WTC11 (cell line): ENCODE measurements at regions not wholly inside any gene's neighbourhood (a gene's known extent, or its start where the extent isn't known, plus 50 kb on each side); places are given as distances from the start of the nearest gene placed in this dataset.

Source experiments
- ATAC-seq: fragments of 200-7000 bp; cut with Tn5 transposase; 2 replicates; pipeline ENCODE4 v1.10.0; 2021; ENCODE audit warnings: mild to moderate bottlenecking, moderate library complexity
- CTCF ChIA-PET: fragments of 300-600 bp; sonication (Branson Sonifier 250); formaldehyde crosslinking; loops from one replicate; lab custom pipeline; 2021; ENCODE audit warnings: antibody characterized with exemption; lab: Charles Lee
- POLR2A ChIA-PET: fragments of 350-600 bp; sonication (Branson Sonifier 250); formaldehyde crosslinking; loops from one replicate; lab custom pipeline; 2021; ENCODE audit warnings: antibody characterized with exemption; lab: Charles Lee
- DNase-seq: peaks from one replicate; pipeline ENCODE4 v3.0.0; 2021; ENCODE audit warnings: low spot score
- H3K27ac Mint-ChIP-seq: 2 replicates; pipeline ENCODE4 v1.8.0; 2021; ENCODE audit warnings: mixed read lengths
- H3K27me3 Mint-ChIP-seq: 2 replicates; pipeline ENCODE4 v1.8.0; 2021; ENCODE audit warnings: low read depth, mild to moderate bottlenecking, moderate library complexity, mixed read lengths
- H3K36me3 Mint-ChIP-seq: 2 replicates; pipeline ENCODE4 v1.8.0; 2021; ENCODE audit warnings: mixed read lengths
- H3K4me1 Mint-ChIP-seq: 2 replicates; pipeline ENCODE4 v1.8.0; 2022; ENCODE audit warnings: mixed read lengths
- H3K4me3 Mint-ChIP-seq: 2 replicates; pipeline ENCODE4 v1.8.0; 2021; ENCODE audit warnings: mild to moderate bottlenecking, moderate library complexity, mixed read lengths
- H3K9me3 Mint-ChIP-seq: 2 replicates; pipeline ENCODE4 v1.8.0; 2021; ENCODE audit warnings: mixed read lengths
- ELF4 ChIP-seq: sonication (generic); formaldehyde crosslinking; IDR thresholded peaks from 2 replicates; pipeline ENCODE4 v1.8.1; 2022; ENCODE audit warnings: low read depth, mild to moderate bottlenecking, moderate library complexity, missing genetic modification reagents
- EMX1 ChIP-seq: fragments of 250-450 bp; sonication (Bioruptor Pico); IDR thresholded peaks from 2 replicates; pipeline ENCODE4 v1.8.0; 2021; ENCODE audit warnings: mild to moderate bottlenecking
- GABPB1 ChIP-seq: sonication (generic); formaldehyde crosslinking; IDR thresholded peaks from 2 replicates; pipeline ENCODE4 v1.8.1; 2023; ENCODE audit warnings: mild to moderate bottlenecking, missing genetic modification reagents
- GTF2I ChIP-seq: fragments of 250-450 bp; sonication (Bioruptor Pico); conservative IDR thresholded peaks from 2 replicates; pipeline ENCODE4 v1.4.0; 2021; ENCODE audit warnings: mild to moderate bottlenecking
- JAZF1 ChIP-seq: fragments of 250-450 bp; sonication (Bioruptor Pico); IDR thresholded peaks from 2 replicates; pipeline ENCODE4 v1.9.0; 2021; ENCODE audit warnings: moderate library complexity, mild to moderate bottlenecking, inconsistent platforms
- NR3C1 ChIP-seq: sonication (generic); formaldehyde crosslinking; conservative IDR thresholded peaks from 2 replicates; pipeline ENCODE4 v1.8.1; 2023; ENCODE audit warnings: low read depth, mild to moderate bottlenecking, missing genetic modification reagents
- PRRX2 ChIP-seq: fragments of 250-450 bp; sonication (Bioruptor Pico); IDR thresholded peaks from 2 replicates; pipeline ENCODE4 v1.8.0; 2021; ENCODE audit warnings: mild to moderate bottlenecking
- RELA ChIP-seq: sonication (generic); formaldehyde crosslinking; IDR thresholded peaks from 2 replicates; pipeline ENCODE4 v1.8.1; 2022; ENCODE audit warnings: missing genetic modification reagents, mild to moderate bottlenecking, borderline replicate concordance
- SMAD4 ChIP-seq: sonication (generic); formaldehyde crosslinking; IDR thresholded peaks from 2 replicates; pipeline ENCODE4 v1.8.0; 2022; ENCODE audit warnings: mild to moderate bottlenecking, missing genetic modification reagents
- SOX15 ChIP-seq: fragments of 250-450 bp; sonication (Bioruptor Pico); IDR thresholded peaks from 2 replicates; pipeline ENCODE4 v1.9.0; 2021; ENCODE audit warnings: mild to moderate bottlenecking
- TEAD4 ChIP-seq: sonication (generic); formaldehyde crosslinking; IDR thresholded peaks from 2 replicates; pipeline ENCODE4 v1.8.0; 2022; ENCODE audit warnings: mild to moderate bottlenecking, missing genetic modification reagents
- TP53 ChIP-seq: sonication (generic); formaldehyde crosslinking; IDR thresholded peaks from 2 replicates; pipeline ENCODE4 v1.8.1; 2023; ENCODE audit warnings: mild to moderate bottlenecking, missing genetic modification reagents
- ZNF263 ChIP-seq: sonication (generic); formaldehyde crosslinking; IDR thresholded peaks from 2 replicates; pipeline ENCODE4 v1.8.1; 2022; ENCODE audit warnings: low read depth, mild to moderate bottlenecking, moderate library complexity, missing genetic modification reagents
- TF ChIP-seq, protein P1 (sequence below): sonication (generic); formaldehyde crosslinking; IDR thresholded peaks from 2 replicates; pipeline ENCODE4 v1.8.0; 2023; ENCODE audit warnings: missing genetic modification reagents
- TF ChIP-seq, protein P2 (sequence below): fragments of 200-600 bp; IDR thresholded peaks from 2 replicates; pipeline ENCODE4 v1.8.0; 2022; ENCODE audit warnings: antibody characterized with exemption
- TF ChIP-seq, protein P3 (sequence below): sonication (generic); formaldehyde crosslinking; IDR thresholded peaks from 2 replicates; pipeline ENCODE4 v1.8.0; 2022; ENCODE audit warnings: mild to moderate bottlenecking, missing genetic modification reagents
- TF ChIP-seq, protein P4 (sequence below): fragments of 250-450 bp; sonication (Bioruptor Pico); IDR thresholded peaks from 2 replicates; pipeline ENCODE4 v1.8.0; 2021; ENCODE audit warnings: mild to moderate bottlenecking
- TF ChIP-seq, protein P5 (sequence below): fragments of 250-450 bp; sonication (Bioruptor Pico); IDR thresholded peaks from 2 replicates; pipeline ENCODE4 v2.1.2; 2022; ENCODE audit warnings: mild to moderate bottlenecking, moderate library complexity
- TF ChIP-seq, protein P6 (sequence below): sonication (generic); formaldehyde crosslinking; IDR thresholded peaks from 2 replicates; pipeline ENCODE4 v1.8.1; 2022; ENCODE audit warnings: low read depth, missing genetic modification reagents, borderline replicate concordance
- TF ChIP-seq, protein P7 (sequence below): sonication (generic); formaldehyde crosslinking; IDR thresholded peaks from 2 replicates; pipeline ENCODE4 v1.8.1; 2022; ENCODE audit warnings: mild to moderate bottlenecking, moderate library complexity, missing genetic modification reagents
- TF ChIP-seq, protein P8 (sequence below): sonication (generic); formaldehyde crosslinking; IDR thresholded peaks from 2 replicates; pipeline ENCODE4 v1.8.1; 2023; ENCODE audit warnings: mild to moderate bottlenecking, missing genetic modification reagents, borderline replicate concordance
- TF ChIP-seq, protein P9 (sequence below): sonication (generic); formaldehyde crosslinking; IDR thresholded peaks from 2 replicates; pipeline ENCODE4 v1.8.0; 2022; ENCODE audit warnings: mild to moderate bottlenecking, missing genetic modification reagents

DNA sequence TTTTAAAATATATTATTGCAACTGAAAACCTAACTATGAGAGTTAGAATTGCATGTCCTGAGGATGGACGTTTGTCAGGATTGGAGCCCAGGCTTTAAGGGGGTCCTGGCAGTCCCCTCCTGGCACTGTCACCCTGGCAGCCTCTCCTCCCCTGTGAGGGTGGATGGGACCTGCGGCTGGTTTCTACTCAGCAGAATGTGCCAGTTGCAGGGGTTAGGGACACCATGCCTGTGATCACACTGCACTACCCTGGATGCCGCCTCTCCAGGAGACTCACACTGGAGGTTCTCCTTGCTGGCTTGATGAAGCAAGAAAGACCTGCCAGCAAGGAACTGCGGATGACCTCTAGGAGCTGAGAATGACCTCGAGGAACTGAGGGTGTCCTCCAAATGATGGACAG lies 356.7 kb upstream of the MYT1L start:
- POLR2A ChIA-PET: no interaction called here
- H3K36me3 Mint-ChIP-seq: no peaks in the 10 kb centered on the region
- TF ChIP-seq GTF2I: no peak
- TF ChIP-seq, protein P1, sequence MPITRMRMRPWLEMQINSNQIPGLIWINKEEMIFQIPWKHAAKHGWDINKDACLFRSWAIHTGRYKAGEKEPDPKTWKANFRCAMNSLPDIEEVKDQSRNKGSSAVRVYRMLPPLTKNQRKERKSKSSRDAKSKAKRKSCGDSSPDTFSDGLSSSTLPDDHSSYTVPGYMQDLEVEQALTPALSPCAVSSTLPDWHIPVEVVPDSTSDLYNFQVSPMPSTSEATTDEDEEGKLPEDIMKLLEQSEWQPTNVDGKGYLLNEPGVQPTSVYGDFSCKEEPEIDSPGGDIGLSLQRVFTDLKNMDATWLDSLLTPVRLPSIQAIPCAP: no peak
- no peak for TF ChIP-seq ZNF263 (CRISPR knock-in tag)
- TF ChIP-seq SMAD4 (CRISPR knock-in tag): no peak
- no peak for TF ChIP-seq ELF4 (CRISPR knock-in tag)
- TF ChIP-seq EMX1: no peak
- no peak for TF ChIP-seq TEAD4 (CRISPR knock-in tag)
- TF ChIP-seq PRRX2 (CRISPR knock-in tag): no peak
- TF ChIP-seq NR3C1 (CRISPR knock-in tag): no peak
- TF ChIP-seq, protein P2, sequence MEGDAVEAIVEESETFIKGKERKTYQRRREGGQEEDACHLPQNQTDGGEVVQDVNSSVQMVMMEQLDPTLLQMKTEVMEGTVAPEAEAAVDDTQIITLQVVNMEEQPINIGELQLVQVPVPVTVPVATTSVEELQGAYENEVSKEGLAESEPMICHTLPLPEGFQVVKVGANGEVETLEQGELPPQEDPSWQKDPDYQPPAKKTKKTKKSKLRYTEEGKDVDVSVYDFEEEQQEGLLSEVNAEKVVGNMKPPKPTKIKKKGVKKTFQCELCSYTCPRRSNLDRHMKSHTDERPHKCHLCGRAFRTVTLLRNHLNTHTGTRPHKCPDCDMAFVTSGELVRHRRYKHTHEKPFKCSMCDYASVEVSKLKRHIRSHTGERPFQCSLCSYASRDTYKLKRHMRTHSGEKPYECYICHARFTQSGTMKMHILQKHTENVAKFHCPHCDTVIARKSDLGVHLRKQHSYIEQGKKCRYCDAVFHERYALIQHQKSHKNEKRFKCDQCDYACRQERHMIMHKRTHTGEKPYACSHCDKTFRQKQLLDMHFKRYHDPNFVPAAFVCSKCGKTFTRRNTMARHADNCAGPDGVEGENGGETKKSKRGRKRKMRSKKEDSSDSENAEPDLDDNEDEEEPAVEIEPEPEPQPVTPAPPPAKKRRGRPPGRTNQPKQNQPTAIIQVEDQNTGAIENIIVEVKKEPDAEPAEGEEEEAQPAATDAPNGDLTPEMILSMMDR: no peak
- no peak for TF ChIP-seq SOX15 (CRISPR knock-in tag)
- no peak for TF ChIP-seq GABPB1 (CRISPR knock-in tag)
- TF ChIP-seq RELA (CRISPR knock-in tag): no peak
- TF ChIP-seq, protein P3, sequence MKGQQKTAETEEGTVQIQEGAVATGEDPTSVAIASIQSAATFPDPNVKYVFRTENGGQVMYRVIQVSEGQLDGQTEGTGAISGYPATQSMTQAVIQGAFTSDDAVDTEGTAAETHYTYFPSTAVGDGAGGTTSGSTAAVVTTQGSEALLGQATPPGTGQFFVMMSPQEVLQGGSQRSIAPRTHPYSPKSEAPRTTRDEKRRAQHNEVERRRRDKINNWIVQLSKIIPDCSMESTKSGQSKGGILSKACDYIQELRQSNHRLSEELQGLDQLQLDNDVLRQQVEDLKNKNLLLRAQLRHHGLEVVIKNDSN (CRISPR knock-in tag): no peak
- TF ChIP-seq, protein P4, sequence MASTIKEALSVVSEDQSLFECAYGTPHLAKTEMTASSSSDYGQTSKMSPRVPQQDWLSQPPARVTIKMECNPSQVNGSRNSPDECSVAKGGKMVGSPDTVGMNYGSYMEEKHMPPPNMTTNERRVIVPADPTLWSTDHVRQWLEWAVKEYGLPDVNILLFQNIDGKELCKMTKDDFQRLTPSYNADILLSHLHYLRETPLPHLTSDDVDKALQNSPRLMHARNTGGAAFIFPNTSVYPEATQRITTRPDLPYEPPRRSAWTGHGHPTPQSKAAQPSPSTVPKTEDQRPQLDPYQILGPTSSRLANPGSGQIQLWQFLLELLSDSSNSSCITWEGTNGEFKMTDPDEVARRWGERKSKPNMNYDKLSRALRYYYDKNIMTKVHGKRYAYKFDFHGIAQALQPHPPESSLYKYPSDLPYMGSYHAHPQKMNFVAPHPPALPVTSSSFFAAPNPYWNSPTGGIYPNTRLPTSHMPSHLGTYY (CRISPR knock-in tag): no peak
- TF ChIP-seq, protein P5, sequence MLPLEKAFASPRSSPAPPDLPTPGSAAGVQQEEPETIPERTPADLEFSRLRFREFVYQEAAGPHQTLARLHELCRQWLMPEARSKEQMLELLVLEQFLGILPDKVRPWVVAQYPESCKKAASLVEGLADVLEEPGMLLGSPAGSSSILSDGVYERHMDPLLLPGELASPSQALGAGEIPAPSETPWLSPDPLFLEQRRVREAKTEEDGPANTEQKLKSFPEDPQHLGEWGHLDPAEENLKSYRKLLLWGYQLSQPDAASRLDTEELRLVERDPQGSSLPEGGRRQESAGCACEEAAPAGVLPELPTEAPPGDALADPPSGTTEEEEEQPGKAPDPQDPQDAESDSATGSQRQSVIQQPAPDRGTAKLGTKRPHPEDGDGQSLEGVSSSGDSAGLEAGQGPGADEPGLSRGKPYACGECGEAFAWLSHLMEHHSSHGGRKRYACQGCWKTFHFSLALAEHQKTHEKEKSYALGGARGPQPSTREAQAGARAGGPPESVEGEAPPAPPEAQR (CRISPR knock-in tag): no peak
- TF ChIP-seq TP53 (CRISPR knock-in tag): no peak
- TF ChIP-seq, all 79 proteins: peak for 0
- Mint-ChIP-seq H3K27ac (no peak overlapping the region), H3K4me3 (no peak overlapping the region), H3K4me1 (peaks cover 3% of the 10 kb centered on the region; the same call in 1 of the 2 replicates), H3K27me3 (peaks cover 2% of the 10 kb centered on the region), H3K9me3 (no peaks in the 10 kb centered on the region; the same call in 1 of the 2 replicates)
- ATAC-seq: no peak
- CTCF ChIA-PET: interaction anchor here (0.5 to 2.4 kb wide), 2 partner anchors 11 to 663 kb away, joined by 4 to 8 read pairs; no protein-coding TSS in a partner anchor
- no peak for DNase-seq

DNA sequence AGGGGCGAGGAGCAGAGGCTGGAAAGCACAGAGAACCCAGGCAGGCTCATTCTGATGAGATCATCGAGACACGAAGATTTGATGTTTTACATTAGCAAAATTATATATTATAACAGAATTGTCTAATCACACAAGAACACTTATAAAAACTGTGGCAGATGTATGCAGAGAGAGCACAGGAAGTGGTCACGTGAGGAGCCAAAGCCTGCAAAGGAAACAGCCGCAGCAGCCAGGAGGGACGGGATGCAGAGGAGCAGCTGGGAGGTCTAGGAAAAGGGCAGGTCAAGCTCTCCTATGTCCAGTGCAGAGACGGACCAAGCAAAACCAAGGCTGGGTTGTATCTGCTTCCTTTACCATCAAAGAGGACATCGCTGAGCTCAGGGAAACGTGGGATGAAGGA lies 355.1 kb upstream of the MYT1L start:
- H3K4me1 Mint-ChIP-seq: peaks cover 16% of the 10 kb centered on the region
- DNase-seq (no peak), ATAC-seq (no peak)
- H3K9me3 Mint-ChIP-seq: no peaks in the 10 kb centered on the region; the same call in 1 of the 2 replicates
- peaks cover 5% of the 10 kb centered on the region; the same call in 1 of the 2 replicates for H3K27me3 Mint-ChIP-seq
- no peaks in the 10 kb centered on the region for H3K36me3 Mint-ChIP-seq
- ChIA-PET POLR2A (no interaction called here), CTCF (interaction anchor here (2.4 kb wide), 1 partner anchor 12 kb away, joined by 8 read pairs; no protein-coding TSS in a partner anchor)
- no peak overlapping the region for H3K27ac Mint-ChIP-seq
- H3K4me3 Mint-ChIP-seq: no peak overlapping the region
- TF ChIP-seq, protein P4 (CRISPR knock-in tag): no peak
- TF ChIP-seq, protein P6, sequence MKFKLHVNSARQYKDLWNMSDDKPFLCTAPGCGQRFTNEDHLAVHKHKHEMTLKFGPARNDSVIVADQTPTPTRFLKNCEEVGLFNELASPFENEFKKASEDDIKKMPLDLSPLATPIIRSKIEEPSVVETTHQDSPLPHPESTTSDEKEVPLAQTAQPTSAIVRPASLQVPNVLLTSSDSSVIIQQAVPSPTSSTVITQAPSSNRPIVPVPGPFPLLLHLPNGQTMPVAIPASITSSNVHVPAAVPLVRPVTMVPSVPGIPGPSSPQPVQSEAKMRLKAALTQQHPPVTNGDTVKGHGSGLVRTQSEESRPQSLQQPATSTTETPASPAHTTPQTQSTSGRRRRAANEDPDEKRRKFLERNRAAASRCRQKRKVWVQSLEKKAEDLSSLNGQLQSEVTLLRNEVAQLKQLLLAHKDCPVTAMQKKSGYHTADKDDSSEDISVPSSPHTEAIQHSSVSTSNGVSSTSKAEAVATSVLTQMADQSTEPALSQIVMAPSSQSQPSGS (CRISPR knock-in tag): no peak
- TF ChIP-seq, protein P7, sequence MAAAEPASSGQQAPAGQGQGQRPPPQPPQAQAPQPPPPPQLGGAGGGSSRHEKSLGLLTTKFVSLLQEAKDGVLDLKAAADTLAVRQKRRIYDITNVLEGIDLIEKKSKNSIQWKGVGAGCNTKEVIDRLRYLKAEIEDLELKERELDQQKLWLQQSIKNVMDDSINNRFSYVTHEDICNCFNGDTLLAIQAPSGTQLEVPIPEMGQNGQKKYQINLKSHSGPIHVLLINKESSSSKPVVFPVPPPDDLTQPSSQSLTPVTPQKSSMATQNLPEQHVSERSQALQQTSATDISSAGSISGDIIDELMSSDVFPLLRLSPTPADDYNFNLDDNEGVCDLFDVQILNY (CRISPR knock-in tag): no peak
- TF ChIP-seq, protein P8, sequence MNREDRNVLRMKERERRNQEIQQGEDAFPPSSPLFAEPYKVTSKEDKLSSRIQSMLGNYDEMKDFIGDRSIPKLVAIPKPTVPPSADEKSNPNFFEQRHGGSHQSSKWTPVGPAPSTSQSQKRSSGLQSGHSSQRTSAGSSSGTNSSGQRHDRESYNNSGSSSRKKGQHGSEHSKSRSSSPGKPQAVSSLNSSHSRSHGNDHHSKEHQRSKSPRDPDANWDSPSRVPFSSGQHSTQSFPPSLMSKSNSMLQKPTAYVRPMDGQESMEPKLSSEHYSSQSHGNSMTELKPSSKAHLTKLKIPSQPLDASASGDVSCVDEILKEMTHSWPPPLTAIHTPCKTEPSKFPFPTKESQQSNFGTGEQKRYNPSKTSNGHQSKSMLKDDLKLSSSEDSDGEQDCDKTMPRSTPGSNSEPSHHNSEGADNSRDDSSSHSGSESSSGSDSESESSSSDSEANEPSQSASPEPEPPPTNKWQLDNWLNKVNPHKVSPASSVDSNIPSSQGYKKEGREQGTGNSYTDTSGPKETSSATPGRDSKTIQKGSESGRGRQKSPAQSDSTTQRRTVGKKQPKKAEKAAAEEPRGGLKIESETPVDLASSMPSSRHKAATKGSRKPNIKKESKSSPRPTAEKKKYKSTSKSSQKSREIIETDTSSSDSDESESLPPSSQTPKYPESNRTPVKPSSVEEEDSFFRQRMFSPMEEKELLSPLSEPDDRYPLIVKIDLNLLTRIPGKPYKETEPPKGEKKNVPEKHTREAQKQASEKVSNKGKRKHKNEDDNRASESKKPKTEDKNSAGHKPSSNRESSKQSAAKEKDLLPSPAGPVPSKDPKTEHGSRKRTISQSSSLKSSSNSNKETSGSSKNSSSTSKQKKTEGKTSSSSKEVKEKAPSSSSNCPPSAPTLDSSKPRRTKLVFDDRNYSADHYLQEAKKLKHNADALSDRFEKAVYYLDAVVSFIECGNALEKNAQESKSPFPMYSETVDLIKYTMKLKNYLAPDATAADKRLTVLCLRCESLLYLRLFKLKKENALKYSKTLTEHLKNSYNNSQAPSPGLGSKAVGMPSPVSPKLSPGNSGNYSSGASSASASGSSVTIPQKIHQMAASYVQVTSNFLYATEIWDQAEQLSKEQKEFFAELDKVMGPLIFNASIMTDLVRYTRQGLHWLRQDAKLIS (CRISPR knock-in tag): no peak
- TF ChIP-seq JAZF1 (CRISPR knock-in tag): no peak
- TF ChIP-seq, protein P9, sequence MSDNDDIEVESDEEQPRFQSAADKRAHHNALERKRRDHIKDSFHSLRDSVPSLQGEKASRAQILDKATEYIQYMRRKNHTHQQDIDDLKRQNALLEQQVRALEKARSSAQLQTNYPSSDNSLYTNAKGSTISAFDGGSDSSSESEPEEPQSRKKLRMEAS (CRISPR knock-in tag): no peak
